ENCODE measurements at regions not wholly inside any gene's neighbourhood (a gene's known extent, or its start where the extent isn't known, plus 50 kb on each side); places are given as distances from the start of the nearest gene placed in this dataset.

GRCh38 chr7:109176661-109177060, 607.0 kb downstream of the DNAJB9 start:
- no peak for DNase-seq

- no peak for DNase-seq
Measured at GRCh38 chr7:109178342-109178741, 608.7 kb downstream of the DNAJB9 start.

GRCh38 chr7:109179601-109180000, 609.9 kb downstream of the DNAJB9 start:
- DNase-seq, result no peak

- DNase-seq, result no peak
Measured at GRCh38 chr7:109190766-109191398, 621.2 kb downstream of the DNAJB9 start.

GRCh38 chr7:109206196-109206595, 636.5 kb downstream of the DNAJB9 start:
- no peak for DNase-seq

GRCh38 chr7:109213081-109213480, 643.4 kb downstream of the DNAJB9 start:
- DNase-seq, result no peak

GRCh38 chr7:109215341-109215740, 645.7 kb downstream of the DNAJB9 start:
- DNase-seq, result no peak

GRCh38 chr7:109224100-109224499, 654.4 kb downstream of the DNAJB9 start:
- no peak for DNase-seq

- no peak for DNase-seq
Measured at GRCh38 chr7:109226699-109227098, 657.0 kb downstream of the DNAJB9 start.

- no peak for DNase-seq
Measured at GRCh38 chr7:109235316-109235715, 665.6 kb downstream of the DNAJB9 start.

- DNase-seq, result no peak
Measured at GRCh38 chr7:109246330-109247077, 676.8 kb downstream of the DNAJB9 start.

GRCh38 chr7:109256762-109257560, 687.3 kb downstream of the DNAJB9 start:
- DNase-seq, result no peak

- DNase-seq, result no peak
Measured at GRCh38 chr7:109259151-109259550, 689.5 kb downstream of the DNAJB9 start.

- no peak for DNase-seq
Measured at GRCh38 chr7:109261781-109262180, 692.1 kb downstream of the DNAJB9 start.

GRCh38 chr7:109266610-109267009, 696.9 kb downstream of the DNAJB9 start:
- DNase-seq, result no peak

- no peak for DNase-seq
Measured at GRCh38 chr7:109276348-109276747, 706.7 kb downstream of the DNAJB9 start.

- no peak for DNase-seq
Measured at GRCh38 chr7:109282726-109283125, 713.1 kb downstream of the DNAJB9 start.

- DNase-seq, result no peak
Measured at GRCh38 chr7:109284943-109285342, 715.3 kb downstream of the DNAJB9 start.

GRCh38 chr7:109295158-109295557, 725.5 kb downstream of the DNAJB9 start:
- DNase-seq, result no peak

GRCh38 chr7:109308816-109309215, 739.1 kb downstream of the DNAJB9 start:
- DNase-seq, result no peak

- no peak for DNase-seq
Measured at GRCh38 chr7:109309790-109310189, 740.1 kb downstream of the DNAJB9 start.

- no peak for DNase-seq
Measured at GRCh38 chr7:109318136-109318535, 748.5 kb downstream of the DNAJB9 start.

- DNase-seq, result no peak
Measured at GRCh38 chr7:109322833-109323232, 753.2 kb downstream of the DNAJB9 start.

- DNase-seq, result no peak
Measured at GRCh38 chr7:109331423-109331822, 761.7 kb downstream of the DNAJB9 start.

Measured in cerebellar nuclear complex (tissue), 1 donor.